Erythroblast (primary cell): ENCODE measurements at regions not wholly inside any gene's neighbourhood (a gene's known extent, or its start where the extent isn't known, plus 50 kb on each side); places are given as distances from the start of the nearest gene placed in this dataset.

Experiments used
- GATA1 ChIP-seq: IDR thresholded peaks from 2 replicates; pipeline ENCODE4 v1.6.1; 2011; ENCODE audit warnings: low read depth, mild to moderate bottlenecking, control low read depth, low read length, moderate library complexity
- POLR2A ChIP-seq: IDR thresholded peaks from 2 replicates; pipeline ENCODE4 v1.6.1; 2011; ENCODE audit warnings: mild to moderate bottlenecking, low read length

DNA sequence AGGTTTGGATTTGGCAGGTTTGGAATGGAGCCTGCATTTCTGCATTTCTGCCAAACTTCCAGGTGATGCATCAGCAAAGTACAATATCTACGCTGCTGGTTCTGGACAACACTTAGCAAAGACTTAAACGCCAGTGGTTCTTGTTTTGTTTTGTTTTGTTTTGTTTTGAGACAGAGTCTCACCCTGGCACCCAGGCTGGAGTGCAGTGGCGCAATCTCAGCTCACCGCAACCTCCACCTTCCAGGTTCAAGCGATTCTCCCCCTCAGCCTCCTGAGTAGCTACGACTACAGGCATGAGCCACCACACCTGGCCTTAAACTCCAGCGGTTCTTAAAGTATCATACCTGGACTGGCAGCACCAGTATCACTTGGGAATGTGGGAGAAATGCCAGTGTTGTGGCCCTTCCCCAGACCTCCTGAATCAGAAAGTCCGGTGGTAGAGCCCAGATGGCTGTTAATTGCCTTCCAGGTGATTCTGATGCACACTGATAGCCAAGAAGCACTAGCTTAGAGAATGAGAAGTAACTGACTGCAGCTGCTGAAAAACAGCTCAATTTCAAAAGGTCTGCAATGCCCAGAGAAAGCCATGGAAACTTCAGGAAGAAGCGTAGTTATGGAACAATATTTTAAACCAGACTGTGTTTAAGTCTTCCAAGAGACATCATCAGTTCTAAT lies 114.8 kb upstream of the FOXN3 start:
- TF ChIP-seq POLR2A (no peak), GATA1 (no peak)
